Ishikawa (cell line): ENCODE measurements at regions not wholly inside any gene's neighbourhood (a gene's known extent, or its start where the extent isn't known, plus 50 kb on each side); places are given as distances from the start of the nearest gene placed in this dataset.

Experiments used
- CEBPB ChIP-seq: IDR thresholded peaks from 2 replicates; pipeline ENCODE4 v1.6.1; 2012
- CREB1 ChIP-seq: IDR thresholded peaks from 2 replicates; pipeline ENCODE4 v1.6.1; 2012; ENCODE audit warnings: low read depth
- EGR1 ChIP-seq: IDR thresholded peaks from 2 replicates; pipeline ENCODE4 v1.6.1; 2012
- EP300 ChIP-seq: IDR thresholded peaks from 2 replicates; pipeline ENCODE4 v1.6.1; 2012; ENCODE audit warnings: borderline replicate concordance
- FOXM1 ChIP-seq: IDR thresholded peaks from 2 replicates; pipeline ENCODE4 v1.6.1; 2012; ENCODE audit warnings: low read depth, borderline replicate concordance
- MAX ChIP-seq: IDR thresholded peaks from 2 replicates; pipeline ENCODE4 v1.6.1; 2012
- NFIC ChIP-seq: IDR thresholded peaks from 2 replicates; pipeline ENCODE4 v1.6.1; 2012
- RAD21 ChIP-seq: IDR thresholded peaks from 2 replicates; pipeline ENCODE4 v1.6.1; 2012; ENCODE audit warnings: low read depth
- REST ChIP-seq: IDR thresholded peaks from 2 replicates; pipeline ENCODE4 v1.6.1; 2012; ENCODE audit warnings: low read depth, mild to moderate bottlenecking
- TAF1 ChIP-seq: IDR thresholded peaks from 2 replicates; pipeline ENCODE4 v1.6.1; 2012; ENCODE audit warnings: low read depth, mild to moderate bottlenecking
- TCF12 ChIP-seq: IDR thresholded peaks from 2 replicates; pipeline ENCODE4 v1.6.1; 2012; ENCODE audit warnings: low read depth
- TEAD4 ChIP-seq: IDR thresholded peaks from 2 replicates; pipeline ENCODE4 v1.6.1; 2012
- USF1 ChIP-seq: IDR thresholded peaks from 2 replicates; pipeline ENCODE4 v1.6.1; 2012
- YY1 ChIP-seq: IDR thresholded peaks from 2 replicates; pipeline ENCODE4 v1.6.1; 2012; ENCODE audit warnings: low read depth
- ZBTB7A ChIP-seq: IDR thresholded peaks from 2 replicates; pipeline ENCODE4 v1.6.1; 2012; ENCODE audit warnings: low read depth

- no peak for TF ChIP-seq FOXM1
- TF ChIP-seq EGR1 = no peak
- TF ChIP-seq YY1 = no peak
- no peak for TF ChIP-seq CEBPB
- TF ChIP-seq REST = no peak
- no peak for TF ChIP-seq TEAD4
- TF ChIP-seq USF1 = no peak
- no peak for TF ChIP-seq TAF1
- TF ChIP-seq MAX = no peak
These were observed 422.3 kb downstream of the FUT8 start for GRCh38 chr14:65834812-65835211.

GRCh38 chr14:65835501-65835900 lies 423.0 kb downstream of the FUT8 start:
- no peak for TF ChIP-seq TEAD4
- no peak for TF ChIP-seq EGR1
- no peak for TF ChIP-seq ZBTB7A
- no peak for TF ChIP-seq FOXM1
- TF ChIP-seq TAF1 = no peak
- no peak for TF ChIP-seq RAD21
- no peak for TF ChIP-seq REST
- no peak for TF ChIP-seq CREB1
- no peak for TF ChIP-seq EP300
- TF ChIP-seq TCF12 = no peak
- no peak for TF ChIP-seq YY1
- no peak for TF ChIP-seq MAX
- no peak for TF ChIP-seq NFIC
- no peak for TF ChIP-seq USF1
- TF ChIP-seq CEBPB = no peak

- TF ChIP-seq TEAD4 (no peak), EGR1 (no peak), MAX (no peak), EP300 (no peak), RAD21 (no peak), REST (no peak), FOXM1 (no peak), TCF12 (no peak), TAF1 (no peak), CEBPB (no peak), ZBTB7A (no peak), USF1 (no peak), NFIC (no peak), YY1 (no peak), CREB1 (no peak)
These were observed 426.0 kb downstream of the FUT8 start for GRCh38 chr14:65838565-65838964.

- TF ChIP-seq TEAD4 (no peak), ZBTB7A (no peak), USF1 (no peak), EGR1 (no peak), RAD21 (no peak), TCF12 (no peak), CREB1 (no peak), TAF1 (no peak), EP300 (no peak), MAX (no peak), CEBPB (no peak), NFIC (no peak), REST (no peak), FOXM1 (no peak), YY1 (no peak)
These were observed 427.7 kb downstream of the FUT8 start for GRCh38 chr14:65840118-65840751.
